B cell (primary cell): ENCODE measurements at regions not wholly inside any gene's neighbourhood (a gene's known extent, or its start where the extent isn't known, plus 50 kb on each side); places are given as distances from the start of the nearest gene placed in this dataset.
"Not testable (repeated sequence)": the region's sequence is repeated elsewhere in the genome, so short reads cannot be mapped to it uniquely, and the experiment has no call there.

ENCODE experiments used
- EZH2 ChIP-seq: IDR thresholded peaks from 2 replicates; pipeline ENCODE4 v1.6.1; 2012; ENCODE audit warnings: borderline replicate concordance, low read depth, mild to moderate bottlenecking, moderate library complexity, low read length; ENCODE audit not compliant: insufficient read depth, poor library complexity, severe bottlenecking
- TF ChIP-seq, protein P1 (sequence below): fragments of 200-600 bp; IDR thresholded peaks from one replicate; pipeline ENCODE4 v1.8.0; 2022; ENCODE audit warnings: antibody characterized with exemption, mild to moderate bottlenecking

DNA sequence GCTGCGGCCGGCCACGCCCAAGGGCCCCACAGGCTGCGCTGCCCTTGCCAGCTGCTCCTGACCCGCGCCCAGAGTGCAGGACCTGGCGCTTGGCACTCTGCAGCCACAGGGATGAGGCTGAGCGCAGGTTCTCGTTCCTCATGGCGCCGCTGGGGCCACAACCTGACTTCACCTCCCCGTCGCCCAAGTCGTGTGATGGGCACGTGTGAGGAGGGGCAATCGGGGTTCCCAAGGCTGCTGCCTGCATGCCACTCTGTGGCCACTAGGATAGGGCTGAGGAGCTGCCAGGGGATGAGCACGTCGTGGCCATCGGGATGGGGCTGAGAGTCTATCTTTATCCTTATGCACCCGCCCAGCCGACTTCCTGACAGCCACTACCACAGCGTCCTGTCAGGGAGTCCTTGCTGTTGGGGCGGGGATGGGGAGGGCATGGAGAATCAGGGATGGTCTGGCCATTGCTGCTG is 1890.0 kb upstream of the CDH9 start:
- TF ChIP-seq, protein P1, sequence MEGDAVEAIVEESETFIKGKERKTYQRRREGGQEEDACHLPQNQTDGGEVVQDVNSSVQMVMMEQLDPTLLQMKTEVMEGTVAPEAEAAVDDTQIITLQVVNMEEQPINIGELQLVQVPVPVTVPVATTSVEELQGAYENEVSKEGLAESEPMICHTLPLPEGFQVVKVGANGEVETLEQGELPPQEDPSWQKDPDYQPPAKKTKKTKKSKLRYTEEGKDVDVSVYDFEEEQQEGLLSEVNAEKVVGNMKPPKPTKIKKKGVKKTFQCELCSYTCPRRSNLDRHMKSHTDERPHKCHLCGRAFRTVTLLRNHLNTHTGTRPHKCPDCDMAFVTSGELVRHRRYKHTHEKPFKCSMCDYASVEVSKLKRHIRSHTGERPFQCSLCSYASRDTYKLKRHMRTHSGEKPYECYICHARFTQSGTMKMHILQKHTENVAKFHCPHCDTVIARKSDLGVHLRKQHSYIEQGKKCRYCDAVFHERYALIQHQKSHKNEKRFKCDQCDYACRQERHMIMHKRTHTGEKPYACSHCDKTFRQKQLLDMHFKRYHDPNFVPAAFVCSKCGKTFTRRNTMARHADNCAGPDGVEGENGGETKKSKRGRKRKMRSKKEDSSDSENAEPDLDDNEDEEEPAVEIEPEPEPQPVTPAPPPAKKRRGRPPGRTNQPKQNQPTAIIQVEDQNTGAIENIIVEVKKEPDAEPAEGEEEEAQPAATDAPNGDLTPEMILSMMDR, result not testable (repeated sequence)
- not testable (repeated sequence) for TF ChIP-seq EZH2
